GM18498 (cell line): ENCODE measurements at regions not wholly inside any gene's neighbourhood (a gene's known extent, or its start where the extent isn't known, plus 50 kb on each side); places are given as distances from the start of the nearest gene placed in this dataset.
"Not testable (repeated sequence)": the region's sequence is repeated elsewhere in the genome, so short reads cannot be mapped to it uniquely, and the experiment has no call there.

Experiments
- ATAC-seq: cut with Tn5 transposase; IDR thresholded peaks from one replicate; pipeline ENCODE4 v1.9.1; 2021; ENCODE audit warnings: mild to moderate bottlenecking, moderate library complexity; ENCODE audit not compliant: unreplicated experiment

- ATAC-seq = not testable (repeated sequence)
Measured at GRCh38 chr3:72028726-72029125, 243.8 kb upstream of the PROK2 start.

GRCh38 chr3:72028307-72028706, 243.4 kb upstream of the PROK2 start:
- not testable (repeated sequence) for ATAC-seq

- ATAC-seq = not testable (repeated sequence)
Measured at GRCh38 chr3:72027728-72028127, 242.8 kb upstream of the PROK2 start.

GRCh38 chr3:72022027-72022426, 237.1 kb upstream of the PROK2 start:
- ATAC-seq = no peak

GRCh38 chr3:72021531-72021930, 236.6 kb upstream of the PROK2 start:
- ATAC-seq = no peak

- no peak for ATAC-seq
Measured at GRCh38 chr3:72018343-72018984, 233.5 kb upstream of the PROK2 start.

- ATAC-seq = no peak
Measured at GRCh38 chr3:72017935-72018334, 233.0 kb upstream of the PROK2 start.

- ATAC-seq = no peak
Measured at GRCh38 chr3:72017311-72017710, 232.4 kb upstream of the PROK2 start.

- no peak for ATAC-seq
Measured at GRCh38 chr3:72015463-72015862, 230.5 kb upstream of the PROK2 start.

GRCh38 chr3:72013084-72013483, 228.1 kb upstream of the PROK2 start:
- no peak for ATAC-seq

GRCh38 chr3:72012363-72012762, 227.4 kb upstream of the PROK2 start:
- no peak for ATAC-seq

- no peak for ATAC-seq
Measured at GRCh38 chr3:72011485-72011884, 226.5 kb upstream of the PROK2 start.

GRCh38 chr3:72009851-72010443, 225.0 kb upstream of the PROK2 start:
- ATAC-seq = no peak

- no peak for ATAC-seq
Measured at GRCh38 chr3:72008226-72008996, 223.5 kb upstream of the PROK2 start.

GRCh38 chr3:72006631-72007556, 221.9 kb upstream of the PROK2 start:
- ATAC-seq = no peak

- no peak for ATAC-seq
Measured at GRCh38 chr3:72004749-72005292, 219.9 kb upstream of the PROK2 start.

GRCh38 chr3:72003936-72004335, 219.0 kb upstream of the PROK2 start:
- ATAC-seq = no peak

GRCh38 chr3:72001758-72002157, 216.8 kb upstream of the PROK2 start:
- ATAC-seq = no peak

GRCh38 chr3:71998995-71999673, 214.2 kb upstream of the PROK2 start:
- ATAC-seq = no peak

- ATAC-seq = no peak
Measured at GRCh38 chr3:71997066-71997653, 212.2 kb upstream of the PROK2 start.
